Esophagus (tissue), 2 donors: ENCODE measurements at regions not wholly inside any gene's neighbourhood (a gene's known extent, or its start where the extent isn't known, plus 50 kb on each side); places are given as distances from the start of the nearest gene placed in this dataset.
"Not testable (repeated sequence)": the region's sequence is repeated elsewhere in the genome, so short reads cannot be mapped to it uniquely, and the experiment has no call there.

Experiments used
- H3K27ac ChIP-seq, 2 donors: one replicate each; pipeline ENCODE4 v1.5.1; 2013; ENCODE audit warnings: low read depth in 2 of 2, mild to moderate bottlenecking in 2 of 2, inconsistent platforms in 1 of 2, low read length in 1 of 2, moderate library complexity in 1 of 2
- H3K27me3 ChIP-seq, 2 donors: one replicate each; pipeline ENCODE4 v1.6.1; 2013; ENCODE audit warnings: low read length in 2 of 2, control low read depth in 1 of 2, mild to moderate bottlenecking in 1 of 2; ENCODE audit not compliant: insufficient read depth in 2 of 2, control insufficient read depth in 1 of 2
- H3K36me3 ChIP-seq, 2 donors: one replicate each; pipeline ENCODE4 v1.6.1; 2013; ENCODE audit warnings: low read length in 1 of 2; ENCODE audit not compliant: control insufficient read depth in 2 of 2, insufficient read depth in 2 of 2
- H3K4me1 ChIP-seq, 2 donors: one replicate each; pipeline ENCODE4 v1.6.1; 2013; ENCODE audit warnings: low read length in 1 of 2; ENCODE audit not compliant: control insufficient read depth in 2 of 2, insufficient read depth in 2 of 2
- H3K4me3 ChIP-seq, 2 donors: one replicate each; pipeline ENCODE4 v1.5.1; 2013; ENCODE audit warnings: low read length in 2 of 2, mild to moderate bottlenecking in 2 of 2, low read depth in 1 of 2, moderate library complexity in 1 of 2
- H3K9me3 ChIP-seq, 2 donors: one replicate each; pipeline ENCODE4 v1.6.1; 2013; ENCODE audit warnings: mild to moderate bottlenecking in 2 of 2, low read depth in 1 of 2, low read length in 1 of 2, moderate library complexity in 1 of 2; ENCODE audit not compliant: control insufficient read depth in 2 of 2, insufficient read depth in 1 of 2
- WGBS, 2 donors: extraction: QIAGEN DNeasy Blood & Tissue Kit; methylation state at CpG; one replicate each; pipeline ENCODE4 v1.1.7; 2013; 5-methylcytosine and 5-hydroxymethylcytosine counted together
- donor health status: healthy with polysubstance abuse.
- donor health status: Bipolar disorder and iron deficiency.

DNA sequence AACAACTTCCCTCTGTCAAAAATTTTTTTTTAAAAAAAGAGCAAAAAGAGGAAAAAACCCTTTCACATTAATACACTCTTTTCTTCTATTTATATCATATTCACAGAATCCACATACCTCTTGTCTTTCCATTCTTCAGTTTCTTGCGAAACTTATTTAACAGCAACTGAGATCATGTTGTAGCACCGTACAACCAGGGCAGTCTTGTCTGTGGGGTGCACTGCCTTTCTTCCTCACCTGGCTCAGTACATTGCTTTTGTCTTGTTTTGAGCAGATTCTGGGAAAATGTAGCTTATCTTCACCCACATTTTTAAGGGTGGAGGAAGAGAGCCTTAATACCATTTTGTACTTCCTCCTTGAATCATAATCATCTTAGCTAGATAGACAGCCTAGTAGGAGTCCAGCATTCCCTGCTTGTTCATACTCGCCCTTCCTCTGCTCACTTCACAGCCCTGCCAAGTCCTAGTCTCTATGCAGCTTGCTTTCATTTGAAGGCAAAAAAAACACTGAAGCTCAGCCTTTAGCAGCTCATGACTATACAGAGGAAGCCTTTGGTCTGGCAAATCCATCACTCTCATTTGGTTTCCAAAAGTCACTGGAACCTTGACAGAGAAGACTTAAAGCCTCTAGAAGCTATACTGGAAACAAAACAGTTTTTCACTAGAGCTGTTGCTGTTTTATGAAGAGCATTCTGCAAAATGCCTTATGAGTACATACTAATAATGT is 140.6 kb upstream of the BANK1 start:
- 43 to 51% methylated on average over 3 of the region's 3 CpGs for WGBS, 2 donors
- Histone ChIP-seq H3K27ac (peak overlapping the region; percentile 78 to 91), H3K9me3 (no peaks in the 10 kb centered on the region), H3K36me3 (no peaks in the 10 kb centered on the region), H3K4me1 (peaks cover 0 to 13% of the 10 kb centered on the region in 2 donors), H3K27me3 (no peaks in the 10 kb centered on the region), H3K4me3 (no peak overlapping the region)

DNA sequence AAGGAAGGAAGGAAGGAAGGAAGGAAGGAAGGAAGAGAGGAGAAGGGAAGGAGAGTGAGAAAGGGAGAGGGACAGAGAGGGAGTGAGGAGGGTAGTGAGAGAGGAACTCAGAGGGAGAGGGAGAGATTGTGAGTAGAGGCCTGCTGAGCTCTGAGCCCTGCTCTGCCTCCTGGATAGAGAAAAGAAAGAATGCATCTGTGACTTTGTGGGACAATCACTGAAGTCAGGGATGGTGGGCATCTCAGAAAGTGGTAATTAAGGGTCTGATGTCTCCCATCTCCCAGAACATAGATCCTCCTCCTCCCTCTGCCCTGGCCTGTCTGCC is 142.9 kb upstream of the BANK1 start:
- Histone ChIP-seq H3K4me1 (peaks cover 0 to 13% of the 10 kb centered on the region in 2 donors), H3K4me3 (no peak overlapping the region), H3K27ac (no peak overlapping the region), H3K27me3 (no peaks in the 10 kb centered on the region), H3K9me3 (no peaks in the 10 kb centered on the region), H3K36me3 (no peaks in the 10 kb centered on the region)

DNA sequence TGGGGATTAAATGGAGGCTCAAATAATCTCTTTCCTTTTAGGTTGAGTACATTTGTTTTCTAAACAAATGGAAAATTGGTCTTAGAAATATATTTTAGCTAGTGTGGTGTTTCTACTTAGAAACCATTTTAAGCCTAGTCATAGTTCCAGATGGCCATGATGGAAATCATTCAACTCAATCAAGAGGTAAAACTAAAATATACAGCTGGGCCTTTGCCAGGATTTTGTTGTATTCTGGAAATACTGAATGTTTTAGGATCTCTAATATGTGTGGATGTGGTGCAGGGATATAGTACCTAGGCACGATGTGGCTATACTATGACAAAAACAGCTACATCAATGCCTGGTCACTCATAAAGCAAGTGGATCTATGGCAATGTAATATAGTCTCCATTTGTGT is 146.0 kb upstream of the BANK1 start:
- no peak overlapping the region for H3K27ac ChIP-seq
- peaks cover 0 to 13% of the 10 kb centered on the region in 2 donors for H3K4me1 ChIP-seq
- H3K36me3 ChIP-seq, result no peaks in the 10 kb centered on the region
- no peaks in the 10 kb centered on the region for H3K9me3 ChIP-seq
- H3K4me3 ChIP-seq, result no peak overlapping the region
- 82 to 95% methylated on average over 1 of the region's 1 CpG for WGBS, 2 donors
- H3K27me3 ChIP-seq, result no peaks in the 10 kb centered on the region

GRCh38 chr4:101643186-101643837 is 147.2 kb upstream of the BANK1 start:
- 37 to 51% methylated on average over 2 of the region's 2 CpGs for WGBS, 2 donors
- Histone ChIP-seq H3K27me3 (no peaks in the 10 kb centered on the region), H3K4me1 (peaks cover 0 to 11% of the 10 kb centered on the region in 2 donors), H3K9me3 (no peaks in the 10 kb centered on the region), H3K4me3 (no peak overlapping the region), H3K27ac (peak overlapping the region; percentile 49 to 79), H3K36me3 (no peaks in the 10 kb centered on the region)

DNA sequence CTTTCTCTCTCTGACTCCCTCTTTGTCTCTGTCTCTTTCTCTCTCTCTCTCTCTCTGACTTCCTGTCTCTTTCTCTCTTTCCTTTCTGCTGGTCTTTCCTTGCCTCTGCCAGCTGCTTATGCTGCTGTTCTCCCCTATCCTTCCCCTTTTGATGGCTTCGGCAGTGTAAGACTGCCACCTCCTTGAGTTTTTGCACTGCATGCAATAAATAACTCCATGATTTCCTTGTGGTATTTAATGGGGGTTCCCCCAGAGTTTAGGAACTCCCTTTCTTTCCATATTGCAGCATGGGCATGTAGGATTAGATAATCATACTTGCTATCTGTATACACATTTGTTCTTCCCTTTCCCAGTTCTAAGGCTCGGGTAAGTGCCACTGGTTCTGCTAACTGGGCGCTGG is 157.8 kb upstream of the BANK1 start:
- not testable (repeated sequence) for H3K4me1 ChIP-seq, H3K9me3 ChIP-seq, H3K4me3 ChIP-seq, H3K36me3 ChIP-seq, H3K27ac ChIP-seq, H3K27me3 ChIP-seq
- WGBS, 2 donors, result 67 to 75% methylated on average over 3 of the region's 3 CpGs

DNA sequence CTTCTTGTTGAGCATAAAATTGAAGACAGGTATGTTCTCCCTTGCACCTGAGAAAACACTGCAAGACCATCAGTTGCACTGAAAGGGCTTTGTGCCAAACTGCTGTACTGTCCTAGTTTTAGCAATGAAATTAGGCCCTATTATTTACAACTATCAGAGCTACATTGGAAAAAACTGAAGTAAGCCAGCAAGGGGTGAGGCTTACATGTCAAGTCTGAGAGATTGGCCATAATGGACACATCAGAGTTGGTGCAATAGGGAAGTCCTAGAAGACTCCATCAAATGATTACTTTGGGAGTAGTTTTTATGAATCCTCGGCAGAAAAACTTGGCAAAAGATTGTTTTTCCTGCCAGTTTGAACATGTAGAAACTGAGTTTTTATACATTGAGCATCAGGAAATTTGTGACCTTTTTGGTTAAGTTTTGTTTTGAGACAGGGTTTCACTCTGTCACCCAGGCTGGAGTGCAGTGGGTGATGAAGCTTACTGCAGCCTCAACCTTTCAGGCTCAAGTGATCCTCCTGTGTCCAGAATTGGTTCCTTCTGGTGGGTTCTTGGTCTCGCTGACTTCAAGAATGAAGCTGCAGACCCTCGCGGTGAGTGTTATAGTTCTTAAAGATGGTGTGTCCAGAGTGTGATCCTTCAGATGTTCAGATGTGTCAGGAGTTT is 160.1 kb upstream of the BANK1 start:
- no peak overlapping the region for H3K27ac ChIP-seq
- no peaks in the 10 kb centered on the region for H3K9me3 ChIP-seq
- no peak overlapping the region for H3K4me3 ChIP-seq
- no peaks in the 10 kb centered on the region for H3K27me3 ChIP-seq
- 81 to 88% methylated on average over 4 of the region's 4 CpGs for WGBS, 2 donors
- H3K36me3 ChIP-seq, result no peaks in the 10 kb centered on the region
- no peaks in the 10 kb centered on the region for H3K4me1 ChIP-seq

GRCh38 chr4:101621120-101621519 is 169.4 kb upstream of the BANK1 start:
- Histone ChIP-seq H3K27me3 (no peaks in the 10 kb centered on the region), H3K4me1 (no peaks in the 10 kb centered on the region), H3K9me3 (no peaks in the 10 kb centered on the region), H3K27ac (no peak overlapping the region), H3K4me3 (no peak overlapping the region), H3K36me3 (no peaks in the 10 kb centered on the region)
- WGBS, 2 donors, result 47 to 75% methylated on average over 2 of the region's 2 CpGs

- no peaks in the 10 kb centered on the region for H3K9me3 ChIP-seq
- H3K36me3 ChIP-seq, result no peaks in the 10 kb centered on the region
- no peaks in the 10 kb centered on the region for H3K4me1 ChIP-seq
- H3K27me3 ChIP-seq, result no peaks in the 10 kb centered on the region
- no peak overlapping the region for H3K27ac ChIP-seq
- no peak overlapping the region for H3K4me3 ChIP-seq
- 65 to 72% methylated on average over 2 of the region's 2 CpGs for WGBS, 2 donors
Observed at GRCh38 chr4:101615652-101616051, 174.9 kb upstream of the BANK1 start.

- not testable (repeated sequence) for H3K36me3 ChIP-seq, H3K9me3 ChIP-seq, H3K4me3 ChIP-seq, H3K27ac ChIP-seq, H3K4me1 ChIP-seq, H3K27me3 ChIP-seq
- 86 to 91% methylated on average over 3 of the region's 3 CpGs for WGBS, 2 donors
Observed at GRCh38 chr4:101606989-101607388, 183.5 kb upstream of the BANK1 start.

DNA sequence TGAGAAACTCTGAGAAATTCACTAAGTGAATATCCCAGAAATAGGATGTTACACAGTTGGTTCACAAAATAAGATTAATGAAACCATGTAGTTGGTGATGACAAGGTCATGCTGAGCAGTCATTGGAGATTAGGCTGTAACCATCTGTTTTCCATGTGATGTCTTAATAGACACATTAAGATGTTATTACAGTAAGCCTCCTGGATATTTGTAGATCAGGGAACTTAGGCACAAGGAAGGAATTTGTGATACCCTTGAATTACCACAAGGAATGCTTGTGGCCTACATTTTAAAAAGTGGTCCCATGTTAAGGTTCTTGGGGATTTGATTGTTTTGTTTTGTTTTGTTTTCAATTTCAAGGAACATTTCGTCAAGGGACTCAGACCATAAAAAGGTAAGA is 185.6 kb upstream of the BANK1 start:
- no peaks in the 10 kb centered on the region for H3K9me3 ChIP-seq
- H3K27me3 ChIP-seq, result no peaks in the 10 kb centered on the region
- WGBS, 2 donors, result 69 to 88% methylated on average over 1 of the region's 1 CpG
- H3K4me3 ChIP-seq, result no peak overlapping the region
- no peaks in the 10 kb centered on the region for H3K36me3 ChIP-seq
- no peaks in the 10 kb centered on the region for H3K4me1 ChIP-seq
- no peak overlapping the region for H3K27ac ChIP-seq
